ENCODE measurements at regions not wholly inside any gene's neighbourhood (a gene's known extent, or its start where the extent isn't known, plus 50 kb on each side); places are given as distances from the start of the nearest gene placed in this dataset.

- no peak for DNase-seq (ENCODE audit: low spot score in 2 of 2)
- Mint-ChIP-seq H3K9me3 (no peaks in the 10 kb centered on the region), H3K27ac (no peak overlapping the region), H3K36me3 (no peaks in the 10 kb centered on the region)
- no peak for ATAC-seq
These were observed 460.3 kb downstream of the UTRN start for GRCh38 chr6:144745439-144745838.

GRCh38 chr6:144746902-144747469, 461.9 kb downstream of the UTRN start:
- no peak overlapping the region for H3K27ac Mint-ChIP-seq
- H3K36me3 Mint-ChIP-seq = no peaks in the 10 kb centered on the region
- DNase-seq (ENCODE audit: low spot score in 2 of 2) = no peak
- no peaks in the 10 kb centered on the region for H3K9me3 Mint-ChIP-seq
- ATAC-seq = no peak

GRCh38 chr6:144749263-144749662, 464.1 kb downstream of the UTRN start:
- Mint-ChIP-seq H3K27ac (no peak overlapping the region), H3K36me3 (no peaks in the 10 kb centered on the region), H3K9me3 (no peaks in the 10 kb centered on the region)
- DNase-seq (ENCODE audit: low spot score in 2 of 2) = no peak
- no peak for ATAC-seq

- Mint-ChIP-seq H3K27ac (no peak overlapping the region), H3K9me3 (no peaks in the 10 kb centered on the region), H3K36me3 (no peaks in the 10 kb centered on the region)
- DNase-seq (ENCODE audit: low spot score in 2 of 2) (no peak), ATAC-seq (no peak)
These were observed 468.0 kb downstream of the UTRN start for GRCh38 chr6:144753023-144753705.

GRCh38 chr6:144756469-144756868, 471.3 kb downstream of the UTRN start:
- ATAC-seq = no peak
- Mint-ChIP-seq H3K9me3 (no peaks in the 10 kb centered on the region), H3K27ac (no peak overlapping the region), H3K36me3 (no peaks in the 10 kb centered on the region)
- DNase-seq (ENCODE audit: low spot score in 2 of 2) = no peak

GRCh38 chr6:144757299-144757698, 472.2 kb downstream of the UTRN start:
- no peaks in the 10 kb centered on the region for H3K9me3 Mint-ChIP-seq
- H3K36me3 Mint-ChIP-seq = no peaks in the 10 kb centered on the region

GRCh38 chr6:144757730-144758129, 472.6 kb downstream of the UTRN start:
- no peaks in the 10 kb centered on the region for H3K36me3 Mint-ChIP-seq
- no peaks in the 10 kb centered on the region for H3K9me3 Mint-ChIP-seq
- no peak overlapping the region for H3K27ac Mint-ChIP-seq
- DNase-seq (ENCODE audit: low spot score in 2 of 2) (no peak), ATAC-seq (no peak)

More at GRCh38 chr6:144757299-144757698, 472.2 kb downstream of the UTRN start:
- ATAC-seq (no peak), DNase-seq (ENCODE audit: low spot score in 2 of 2) (no peak)
- H3K27ac Mint-ChIP-seq = no peak overlapping the region

- peak in 1 of 2 donors; percentile 37 for ATAC-seq
- no peak for DNase-seq (ENCODE audit: low spot score in 2 of 2)
- Mint-ChIP-seq H3K36me3 (no peaks in the 10 kb centered on the region), H3K9me3 (no peaks in the 10 kb centered on the region), H3K27ac (no peak overlapping the region)
These were observed 473.5 kb downstream of the UTRN start for GRCh38 chr6:144758602-144759001.

GRCh38 chr6:144762469-144762868, 477.3 kb downstream of the UTRN start:
- Mint-ChIP-seq H3K9me3 (no peaks in the 10 kb centered on the region), H3K27ac (no peak overlapping the region), H3K36me3 (no peaks in the 10 kb centered on the region)
- DNase-seq (ENCODE audit: low spot score in 2 of 2) (no peak), ATAC-seq (no peak)

GRCh38 chr6:144767051-144767450, 481.9 kb downstream of the UTRN start:
- H3K36me3 Mint-ChIP-seq = no peaks in the 10 kb centered on the region
- H3K9me3 Mint-ChIP-seq = no peaks in the 10 kb centered on the region
- DNase-seq (ENCODE audit: low spot score in 2 of 2) = no peak
- no peak overlapping the region for H3K27ac Mint-ChIP-seq
- no peak for ATAC-seq

- peaks cover 0 to 6% of the 10 kb centered on the region in 2 donors for H3K36me3 Mint-ChIP-seq
- H3K9me3 Mint-ChIP-seq = no peaks in the 10 kb centered on the region
- no peak for DNase-seq (ENCODE audit: low spot score in 2 of 2)
- ATAC-seq = no peak
- no peak overlapping the region for H3K27ac Mint-ChIP-seq
These were observed 483.5 kb downstream of the UTRN start for GRCh38 chr6:144768551-144769075.

- H3K36me3 Mint-ChIP-seq = peaks cover 0 to 6% of the 10 kb centered on the region in 2 donors
- DNase-seq (ENCODE audit: low spot score in 2 of 2) (no peak), ATAC-seq (no peak)
- no peak overlapping the region for H3K27ac Mint-ChIP-seq
- no peaks in the 10 kb centered on the region for H3K9me3 Mint-ChIP-seq
These were observed 484.0 kb downstream of the UTRN start for GRCh38 chr6:144769142-144769541.

GRCh38 chr6:144776031-144776819, 491.1 kb downstream of the UTRN start:
- Mint-ChIP-seq H3K27ac (peak overlapping the region in 1 of 2 donors; percentile 12), H3K36me3 (peaks cover 6 to 9% of the 10 kb centered on the region in 2 donors), H3K9me3 (no peaks in the 10 kb centered on the region)
- no peak for ATAC-seq
- DNase-seq (ENCODE audit: low spot score in 2 of 2) = no peak

GRCh38 chr6:144777249-144777648, 492.1 kb downstream of the UTRN start:
- peaks cover 6 to 13% of the 10 kb centered on the region in 2 donors for H3K36me3 Mint-ChIP-seq
- H3K27ac Mint-ChIP-seq = no peak overlapping the region
- ATAC-seq (no peak), DNase-seq (ENCODE audit: low spot score in 2 of 2) (no peak)
- H3K9me3 Mint-ChIP-seq = no peaks in the 10 kb centered on the region

- no peak overlapping the region for H3K27ac Mint-ChIP-seq
- DNase-seq (ENCODE audit: low spot score in 2 of 2) (no peak), ATAC-seq (no peak)
- H3K36me3 Mint-ChIP-seq = peaks cover 3 to 13% of the 10 kb centered on the region in 2 donors
- H3K9me3 Mint-ChIP-seq = no peaks in the 10 kb centered on the region
These were observed 492.9 kb downstream of the UTRN start for GRCh38 chr6:144778056-144778455.

GRCh38 chr6:144778773-144779492, 493.8 kb downstream of the UTRN start:
- no peak for DNase-seq (ENCODE audit: low spot score in 2 of 2)
- ATAC-seq = no peak
- Mint-ChIP-seq H3K9me3 (no peaks in the 10 kb centered on the region), H3K36me3 (peaks cover 0 to 13% of the 10 kb centered on the region in 2 donors), H3K27ac (no peak overlapping the region)

- no peak overlapping the region for H3K27ac Mint-ChIP-seq
- no peak for DNase-seq (ENCODE audit: low spot score in 2 of 2)
- H3K36me3 Mint-ChIP-seq = peaks cover 0 to 8% of the 10 kb centered on the region in 2 donors
- no peak for ATAC-seq
- H3K9me3 Mint-ChIP-seq = no peaks in the 10 kb centered on the region
These were observed 496.7 kb downstream of the UTRN start for GRCh38 chr6:144781836-144782235.

Measured in activated naive CD4-positive, alpha-beta T cell treated with anti-CD3 and anti-CD28 coated beads, Interleukin-2, amount 50 U/mL, for 72 hours (primary cell).